HG02943 (cell line): ENCODE measurements at regions not wholly inside any gene's neighbourhood (a gene's known extent, or its start where the extent isn't known, plus 50 kb on each side); places are given as distances from the start of the nearest gene placed in this dataset.

Experiments
- ATAC-seq: cut with Tn5 transposase; IDR thresholded peaks from one replicate; pipeline ENCODE4 v1.9.1; 2021; ENCODE audit warnings: mild to moderate bottlenecking, low read depth, moderate library complexity; ENCODE audit not compliant: unreplicated experiment

DNA sequence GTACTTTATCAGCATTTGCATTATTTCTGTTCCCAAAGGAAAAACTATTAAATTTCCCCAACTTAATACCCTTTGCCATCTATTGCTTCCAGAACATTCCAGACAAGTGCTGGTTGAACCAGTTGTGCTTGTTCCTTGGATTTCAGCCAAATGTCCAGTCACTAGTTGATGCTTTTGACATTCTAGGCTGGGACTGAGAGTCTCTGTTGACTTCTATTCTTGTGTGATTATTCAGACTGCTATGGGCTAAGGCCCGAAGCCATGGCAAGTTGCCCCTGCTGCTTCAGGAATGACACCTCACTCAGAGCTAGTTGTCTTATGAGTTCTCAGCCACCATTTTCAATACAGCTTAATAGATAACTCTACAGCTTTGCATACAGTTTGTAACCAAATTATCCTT, 458.1 kb upstream of the ARGLU1 start:
- no peak for ATAC-seq

DNA sequence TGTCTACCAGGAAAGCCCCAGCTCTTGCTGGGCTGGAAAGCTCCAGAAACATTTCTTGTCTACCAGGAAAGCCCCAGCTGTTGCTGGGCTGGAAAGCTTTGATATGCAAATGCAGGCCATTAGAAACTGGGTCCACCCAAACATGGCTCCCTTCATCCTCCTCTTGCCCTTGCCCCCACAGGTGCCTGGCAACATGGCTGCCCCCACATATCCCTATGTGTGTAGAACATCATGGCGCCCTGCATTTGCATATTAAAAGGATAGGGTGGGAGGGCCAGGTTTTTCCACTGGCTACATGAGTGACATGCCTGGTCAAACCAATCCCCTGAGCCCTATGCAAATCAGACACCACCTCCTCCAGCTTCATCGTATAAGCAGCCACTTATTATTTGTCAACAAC, 455.4 kb upstream of the ARGLU1 start:
- ATAC-seq: no peak

GRCh38 chr13:107020393-107020792, 452.5 kb upstream of the ARGLU1 start:
- ATAC-seq: no peak

- ATAC-seq: no peak
Measured at GRCh38 chr13:107018285-107018684, 450.3 kb upstream of the ARGLU1 start.

DNA sequence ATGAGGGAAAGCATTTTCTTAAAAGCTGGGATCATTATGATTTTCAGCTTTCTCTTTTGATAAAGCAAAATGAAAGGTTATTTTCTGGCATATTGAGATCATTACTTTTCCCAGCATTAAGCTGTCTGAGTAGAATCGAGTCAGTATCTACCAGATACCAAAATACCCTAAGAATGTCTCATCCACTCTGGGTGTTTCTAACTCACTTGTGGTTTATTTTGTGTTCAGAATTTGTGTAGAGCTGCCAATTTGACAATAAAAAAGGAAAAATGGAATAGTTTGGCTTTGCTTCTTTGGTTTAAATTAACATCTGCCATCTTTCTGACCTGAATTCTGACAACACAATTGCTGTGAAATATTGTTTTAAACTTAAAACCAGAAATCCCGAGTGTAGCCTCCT, 438.7 kb upstream of the ARGLU1 start:
- ATAC-seq: no peak

DNA sequence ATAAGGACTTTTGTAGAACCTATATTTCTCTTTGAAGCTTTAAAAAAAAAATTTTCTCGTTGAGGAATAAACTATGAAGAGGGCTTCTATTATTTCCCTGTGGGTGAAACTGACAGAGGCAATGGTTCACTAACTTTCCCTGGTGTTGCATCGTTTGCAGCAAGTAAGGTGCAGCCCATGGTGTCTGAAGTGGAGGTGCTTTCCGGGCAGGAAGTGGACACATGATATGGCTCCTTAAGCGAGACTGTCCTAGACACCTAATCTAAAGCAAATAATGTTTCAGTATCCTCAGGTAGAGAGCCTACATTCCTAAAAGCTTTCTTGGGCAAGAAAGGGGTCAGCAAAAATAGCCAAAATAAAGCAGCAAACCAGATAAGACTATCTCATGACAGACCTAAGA, 437.6 kb upstream of the ARGLU1 start:
- ATAC-seq: no peak

GRCh38 chr13:107003911-107004310, 436.0 kb upstream of the ARGLU1 start:
- ATAC-seq: no peak

DNA sequence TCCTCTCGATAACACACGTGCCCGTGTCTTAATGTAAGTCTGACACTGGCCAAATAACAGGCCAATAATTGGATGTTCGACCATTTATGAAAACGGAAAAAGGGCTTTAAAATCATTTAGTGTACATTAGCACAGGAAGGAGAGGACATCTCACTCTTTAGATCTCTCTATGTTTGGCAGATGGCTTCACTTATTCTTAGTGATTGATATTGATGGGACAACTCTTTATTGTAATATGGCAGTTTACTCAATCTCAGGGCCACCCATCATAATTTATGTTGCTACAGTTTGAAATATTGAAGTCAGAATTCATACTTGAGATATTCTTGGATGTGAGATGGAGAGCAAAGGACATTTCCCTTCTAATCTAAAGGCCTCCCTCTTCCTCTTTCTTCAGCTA, 430.7 kb upstream of the ARGLU1 start:
- no peak for ATAC-seq

- no peak for ATAC-seq
Measured at GRCh38 chr13:106997696-106998095, 429.8 kb upstream of the ARGLU1 start.

DNA sequence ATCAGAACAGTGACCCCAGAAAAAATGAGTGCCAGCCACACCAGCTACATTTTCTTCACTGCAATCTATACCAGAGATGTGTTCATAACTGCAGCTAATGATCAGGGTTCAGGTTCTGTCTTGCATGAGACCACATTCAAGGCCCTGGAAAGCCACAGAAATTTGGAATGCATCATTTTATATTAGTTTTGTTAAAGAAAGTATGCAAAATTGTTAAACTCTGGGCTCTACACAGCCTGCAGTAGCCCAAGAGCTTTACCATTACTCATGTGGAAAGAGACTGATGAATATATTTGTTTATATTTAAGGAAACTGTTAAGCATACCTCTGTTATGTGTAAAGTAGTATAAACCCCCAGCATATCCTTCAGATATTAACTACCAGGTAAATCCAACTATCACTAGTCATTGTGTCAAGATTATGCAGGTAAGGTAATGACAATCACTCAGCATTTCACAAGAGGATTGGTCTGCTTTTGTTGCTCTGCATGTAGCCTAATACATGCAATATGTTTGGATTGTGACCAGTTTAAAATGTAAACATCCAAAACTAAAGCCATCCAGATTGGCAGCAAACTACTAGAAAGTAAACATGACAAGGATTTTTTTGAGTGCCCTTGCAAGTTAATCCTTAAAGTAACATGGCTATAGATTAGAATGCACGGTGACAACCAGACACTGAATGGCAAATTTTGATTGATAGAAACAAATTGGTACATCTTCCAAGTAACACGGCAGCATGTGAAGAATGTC, 429.1 kb upstream of the ARGLU1 start:
- no peak for ATAC-seq

DNA sequence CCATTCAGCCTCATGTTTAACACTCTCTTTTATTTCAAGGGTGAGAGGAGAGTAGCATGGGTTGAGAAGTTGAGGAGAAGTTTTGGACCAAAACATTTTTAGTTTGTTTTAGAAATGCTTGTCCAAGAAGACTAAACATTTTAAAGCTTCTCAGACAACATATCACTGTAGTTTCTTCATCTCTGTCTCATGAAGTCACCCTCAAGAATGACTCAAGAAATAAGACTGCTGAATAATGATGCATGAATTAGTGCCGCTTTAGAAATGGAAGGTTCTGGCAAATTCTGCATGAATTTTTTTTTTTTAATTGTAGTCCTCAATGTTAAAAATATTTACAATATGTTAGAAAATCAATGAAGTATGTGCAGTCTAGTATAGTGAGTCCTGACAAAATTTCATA, 422.7 kb upstream of the ARGLU1 start:
- ATAC-seq: no peak

GRCh38 chr13:106989876-106990275, 421.9 kb upstream of the ARGLU1 start:
- no peak for ATAC-seq

DNA sequence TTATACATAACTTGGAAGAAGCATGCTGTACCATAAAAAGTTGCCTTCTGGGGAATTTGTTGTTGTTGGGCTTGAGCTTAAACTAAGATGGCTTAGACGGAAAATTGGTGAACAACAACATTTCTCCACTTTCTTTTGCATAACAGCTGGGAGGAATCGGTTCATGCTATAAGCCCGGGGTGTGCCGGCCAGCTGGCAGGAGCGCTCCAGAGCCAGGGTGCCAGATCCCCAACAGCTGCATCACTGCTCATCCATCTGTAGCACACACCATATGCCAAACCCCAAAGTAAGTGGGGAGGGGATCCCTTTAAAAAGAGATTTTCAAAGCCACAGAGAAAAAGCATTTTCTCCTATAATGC, 419.5 kb upstream of the ARGLU1 start:
- no peak for ATAC-seq

DNA sequence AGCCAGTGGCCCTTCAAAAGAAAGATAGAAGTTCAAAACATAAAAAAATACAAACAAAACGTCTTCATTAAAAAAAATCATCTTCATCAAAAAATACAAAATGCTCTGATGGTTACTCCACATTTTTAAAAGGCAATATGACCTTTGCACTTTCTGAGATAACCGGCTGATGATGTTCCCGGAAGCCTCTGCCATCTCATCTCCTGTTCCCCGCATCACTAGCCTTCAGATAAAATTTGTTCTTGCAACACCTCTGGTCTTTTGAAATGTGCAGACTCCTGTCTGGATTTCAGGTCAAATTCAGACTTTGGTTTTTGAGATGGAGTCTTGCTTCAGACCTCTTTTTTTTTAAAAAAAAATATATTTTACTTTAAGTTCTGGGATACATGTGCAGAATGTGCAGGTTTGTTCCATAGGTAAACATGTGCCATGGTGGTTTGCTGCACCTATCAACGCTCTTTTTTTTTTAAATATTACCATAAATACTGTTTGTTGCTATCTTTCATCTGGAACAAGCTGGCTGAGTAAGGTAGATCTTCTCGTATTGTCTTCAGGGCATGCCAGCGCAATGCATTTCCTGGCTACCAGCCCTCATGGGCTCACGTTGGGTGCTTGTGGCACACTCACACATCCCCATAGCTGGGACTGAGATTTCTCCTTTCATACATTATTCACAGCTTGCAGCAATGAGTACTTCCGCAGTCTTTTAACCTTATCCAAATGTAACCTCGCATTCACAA, 418.9 kb upstream of the ARGLU1 start:
- ATAC-seq: no peak

GRCh38 chr13:106986033-106986484, 418.1 kb upstream of the ARGLU1 start:
- ATAC-seq: no peak

DNA sequence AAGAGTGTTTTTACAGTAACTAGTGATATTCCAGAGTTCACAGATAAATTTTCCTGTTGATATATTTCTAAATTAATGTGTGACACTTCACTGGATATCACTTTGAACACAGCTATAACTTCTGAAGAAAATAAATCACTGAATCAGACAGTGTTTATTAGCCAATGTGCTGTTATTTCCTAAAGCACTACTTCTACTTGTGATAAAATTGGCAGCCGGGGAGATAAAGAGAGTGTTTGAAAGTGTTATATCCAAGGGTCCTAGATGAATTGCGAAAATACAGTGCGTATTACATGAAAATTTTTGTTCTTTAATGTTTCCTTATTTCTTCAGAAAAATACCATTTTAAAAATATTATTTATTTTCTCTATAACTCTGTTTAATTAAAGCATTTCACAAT, 417.5 kb upstream of the ARGLU1 start:
- no peak for ATAC-seq

DNA sequence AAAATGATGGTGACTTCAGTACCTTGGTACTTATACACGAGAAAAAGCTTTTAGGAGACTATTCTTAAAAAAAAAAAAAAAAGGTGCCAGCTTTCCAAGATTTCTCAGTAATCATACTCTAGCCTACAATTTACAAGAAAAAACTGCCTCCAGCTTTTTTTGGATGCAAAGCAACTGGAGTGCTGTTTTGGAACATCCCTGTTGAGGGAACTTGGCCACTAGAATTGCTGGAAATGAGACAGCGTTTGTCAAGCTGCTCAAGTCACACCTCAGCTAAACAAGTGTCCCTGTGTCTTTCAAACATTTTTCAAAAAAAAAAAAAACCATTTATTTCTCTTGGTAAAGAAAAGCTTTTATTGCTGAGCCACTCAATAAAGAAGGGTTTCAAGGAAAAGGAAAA, 413.1 kb upstream of the ARGLU1 start:
- no peak for ATAC-seq

DNA sequence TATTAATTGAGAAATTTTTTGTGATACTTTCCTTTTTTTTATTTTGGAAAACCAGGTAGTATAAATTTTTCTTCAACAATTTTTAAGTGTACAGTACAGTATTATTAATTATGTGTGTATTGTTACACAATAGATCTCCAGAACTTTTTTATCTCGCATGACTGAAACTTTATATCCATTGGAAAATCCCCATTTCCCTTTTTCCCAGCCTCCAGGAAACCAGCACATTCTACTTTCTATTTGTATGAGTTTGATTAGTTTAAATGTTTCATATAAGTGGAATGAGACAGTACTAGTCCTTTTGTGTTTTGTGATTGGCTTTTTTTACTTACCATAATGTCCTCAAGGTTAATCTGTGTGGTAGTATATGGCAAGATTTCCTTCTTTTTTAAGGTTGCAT, 399.5 kb upstream of the ARGLU1 start:
- no peak for ATAC-seq

DNA sequence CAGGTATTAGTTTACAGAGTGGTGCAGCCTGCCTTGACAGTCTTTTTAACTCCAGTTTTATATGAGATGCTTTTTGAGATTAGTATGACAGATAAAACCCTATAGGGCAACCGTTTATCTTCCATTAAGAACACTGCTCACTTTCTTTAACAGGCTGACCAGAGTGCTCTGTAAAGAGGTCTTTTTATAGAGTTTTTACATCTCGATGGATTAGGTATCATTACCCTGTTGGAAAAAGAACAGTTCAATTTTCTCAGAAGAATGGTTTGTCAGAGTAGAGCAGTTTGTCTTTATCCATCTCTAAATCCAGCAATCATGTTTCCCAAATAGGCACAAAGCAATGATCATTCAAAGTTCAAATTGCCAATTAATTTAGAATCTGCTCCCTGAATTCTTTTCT, 395.2 kb upstream of the ARGLU1 start:
- no peak for ATAC-seq

GRCh38 chr13:106961651-106962050, 393.7 kb upstream of the ARGLU1 start:
- no peak for ATAC-seq

- no peak for ATAC-seq
Measured at GRCh38 chr13:106961216-106961615, 393.3 kb upstream of the ARGLU1 start.

GRCh38 chr13:106958621-106959048, 390.7 kb upstream of the ARGLU1 start:
- ATAC-seq: no peak
